ENCODE measurements at regions not wholly inside any gene's neighbourhood (a gene's known extent, or its start where the extent isn't known, plus 50 kb on each side); places are given as distances from the start of the nearest gene placed in this dataset.

DNA sequence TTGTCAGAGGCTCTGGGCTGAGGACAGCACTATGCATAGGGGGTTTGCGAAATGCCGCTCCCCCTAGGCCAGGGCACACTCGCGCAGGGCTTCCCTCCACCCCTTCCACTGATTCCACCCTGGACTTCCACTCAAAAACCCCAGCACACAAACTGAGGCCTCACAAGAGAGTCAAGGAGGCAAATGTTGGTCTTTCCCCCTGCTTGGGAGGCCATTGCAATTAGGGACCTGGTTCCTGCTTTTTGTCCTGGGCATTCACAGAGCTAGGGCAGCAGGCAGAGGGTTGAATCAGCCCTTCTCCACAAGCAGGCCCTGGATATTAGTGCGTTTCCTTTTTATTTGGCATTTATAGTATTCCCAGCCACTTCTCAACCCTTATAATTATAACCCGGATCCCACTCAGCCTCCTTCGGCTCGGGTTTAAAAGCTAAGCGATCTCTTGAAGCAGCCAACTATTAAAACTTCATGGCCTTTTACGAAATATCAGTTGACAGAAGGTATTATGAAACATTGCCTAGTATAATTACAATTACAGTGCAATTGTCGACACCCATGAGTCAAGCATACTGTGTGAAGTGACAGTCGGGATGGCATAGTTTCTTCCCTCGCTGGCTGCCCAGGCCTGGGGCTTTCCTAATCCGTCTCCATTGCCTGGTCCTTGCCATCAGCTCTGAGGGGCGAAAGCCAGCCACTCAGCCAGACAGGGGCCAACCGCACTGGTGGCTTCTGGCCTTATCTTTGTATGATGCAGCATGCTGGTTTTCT, 285.5 kb upstream of the MAP3K1 start:
- TF ChIP-seq POLR2A (IDR thresholded peaks at IDR 0.05; ENCODE audit: low read length) (no peak), GATA1 (IDR thresholded peaks at IDR 0.05; ENCODE audit: low read depth, low read length) (no peak)

All from erythroblast (primary cell).